GM18867 (cell line): ENCODE measurements at regions not wholly inside any gene's neighbourhood (a gene's known extent, or its start where the extent isn't known, plus 50 kb on each side); places are given as distances from the start of the nearest gene placed in this dataset.
"Not testable (repeated sequence)": the region's sequence is repeated elsewhere in the genome, so short reads cannot be mapped to it uniquely, and the experiment has no call there.

Experiments used
- ATAC-seq: cut with Tn5 transposase; IDR thresholded peaks from one replicate; pipeline ENCODE4 v1.9.1; 2021; ENCODE audit warnings: mild to moderate bottlenecking, moderate library complexity; ENCODE audit not compliant: unreplicated experiment

- no peak for ATAC-seq
Observed at GRCh38 chr10:128571745-128572144, 445.5 kb upstream of the MKI67 start.

GRCh38 chr10:128572696-128573095 is 446.5 kb upstream of the MKI67 start:
- ATAC-seq = no peak

- ATAC-seq = no peak
Observed at GRCh38 chr10:128573281-128573845, 447.1 kb upstream of the MKI67 start.

DNA sequence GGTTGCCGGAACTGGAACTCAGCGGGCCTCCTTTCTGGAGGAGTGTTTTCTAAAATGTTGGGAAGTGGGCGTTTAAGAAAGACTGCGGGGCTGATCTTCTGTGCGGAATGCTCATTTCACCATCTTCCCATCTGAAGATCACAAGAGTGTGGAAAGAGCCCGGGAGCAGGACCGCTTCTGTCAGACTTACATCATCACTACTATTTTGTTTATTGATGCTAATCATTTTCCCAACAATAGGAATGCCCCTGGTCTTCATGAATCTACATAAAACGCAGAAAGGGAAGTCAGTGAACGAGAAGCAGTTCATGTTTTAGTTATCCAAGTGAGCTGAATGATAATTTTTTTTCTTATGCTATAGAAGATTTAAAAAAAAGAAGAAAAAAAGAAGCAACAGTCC is 447.8 kb upstream of the MKI67 start:
- ATAC-seq = no peak

GRCh38 chr10:128574581-128575210 is 448.5 kb upstream of the MKI67 start:
- ATAC-seq = no peak

DNA sequence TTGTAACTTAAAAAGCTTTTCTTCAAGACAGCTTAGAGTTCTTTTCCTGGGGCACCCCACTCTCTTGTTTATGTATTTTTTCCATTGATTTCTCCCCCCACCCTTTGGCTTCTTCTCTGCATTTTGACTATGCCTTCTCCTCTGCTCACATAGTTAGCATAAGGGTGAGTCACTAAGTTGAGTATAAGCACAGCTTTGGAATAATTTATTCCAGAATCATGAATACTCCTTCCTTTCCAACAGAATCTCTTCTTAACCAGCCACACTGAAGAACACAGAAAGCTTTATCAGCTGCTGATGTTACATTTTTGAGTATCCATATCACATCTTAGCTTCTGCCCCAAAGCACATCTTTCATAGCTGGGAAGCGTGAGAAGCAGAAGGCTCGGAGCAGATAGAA is 449.5 kb upstream of the MKI67 start:
- ATAC-seq = no peak

GRCh38 chr10:128576336-128576735 is 450.1 kb upstream of the MKI67 start:
- ATAC-seq = no peak

- no peak for ATAC-seq
Observed at GRCh38 chr10:128576943-128577670, 450.9 kb upstream of the MKI67 start.

DNA sequence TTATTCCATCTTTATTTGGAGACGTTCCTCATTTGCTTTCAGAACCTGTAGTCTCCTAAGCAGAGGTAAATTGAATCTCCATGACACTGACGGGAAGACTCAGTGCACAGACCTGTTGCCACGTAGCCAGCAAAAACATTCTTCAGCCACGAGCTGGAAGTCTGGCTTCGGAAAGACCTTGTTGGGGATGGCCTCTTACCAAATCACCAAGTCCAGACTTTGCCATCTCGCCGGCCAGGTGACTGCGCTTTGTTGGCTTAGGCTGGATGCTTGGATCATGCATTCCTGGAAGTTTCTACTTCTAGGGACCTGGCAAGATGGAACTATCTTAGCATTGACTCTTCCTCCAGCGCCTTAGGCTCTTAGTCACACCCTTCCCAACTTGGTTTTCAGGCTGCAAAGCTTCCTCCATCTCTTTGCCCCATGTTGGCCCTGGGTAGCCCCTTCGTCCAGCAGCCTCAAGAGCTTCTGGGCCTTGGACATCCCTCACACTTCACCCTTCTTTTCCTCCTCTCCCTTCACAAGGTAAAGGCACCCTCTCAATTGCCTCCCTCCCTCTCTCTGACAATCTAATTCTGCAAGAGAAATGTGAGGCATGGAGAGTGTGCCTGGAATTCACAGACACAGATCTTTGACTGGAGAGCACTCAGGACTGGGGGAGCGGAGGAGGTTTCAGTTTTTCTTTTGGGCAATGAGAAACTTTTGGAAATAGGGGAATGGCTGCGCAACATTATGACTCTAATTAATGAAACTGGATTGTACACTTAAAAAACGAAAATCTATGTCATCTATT is 451.9 kb upstream of the MKI67 start:
- no peak for ATAC-seq

GRCh38 chr10:128578766-128579165 is 452.5 kb upstream of the MKI67 start:
- no peak for ATAC-seq

- no peak for ATAC-seq
Observed at GRCh38 chr10:128579280-128579865, 453.1 kb upstream of the MKI67 start.

GRCh38 chr10:128579901-128580300 is 453.7 kb upstream of the MKI67 start:
- no peak for ATAC-seq

GRCh38 chr10:128583125-128583524 is 456.9 kb upstream of the MKI67 start:
- ATAC-seq = not testable (repeated sequence)

- ATAC-seq = not testable (repeated sequence)
Observed at GRCh38 chr10:128586599-128586998, 460.4 kb upstream of the MKI67 start.

DNA sequence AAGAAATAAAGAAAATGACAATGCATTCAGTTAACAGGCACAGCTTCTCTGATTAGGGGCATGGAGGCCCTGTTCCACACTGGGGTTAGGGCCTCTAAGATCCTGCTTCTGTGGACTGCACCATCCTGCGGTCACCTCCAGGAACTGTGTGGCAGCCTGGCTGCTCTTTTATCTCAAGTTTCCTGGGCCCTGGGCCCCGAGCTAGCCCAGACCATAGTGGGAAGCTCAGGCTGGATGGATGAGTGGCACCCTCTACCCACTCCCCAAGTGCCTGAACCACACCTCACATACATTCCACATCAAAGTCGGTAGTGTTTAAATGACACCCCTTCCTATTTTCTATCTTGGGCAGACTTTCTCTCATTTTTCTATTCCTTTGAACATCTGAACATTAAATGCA is 461.5 kb upstream of the MKI67 start:
- no peak for ATAC-seq

DNA sequence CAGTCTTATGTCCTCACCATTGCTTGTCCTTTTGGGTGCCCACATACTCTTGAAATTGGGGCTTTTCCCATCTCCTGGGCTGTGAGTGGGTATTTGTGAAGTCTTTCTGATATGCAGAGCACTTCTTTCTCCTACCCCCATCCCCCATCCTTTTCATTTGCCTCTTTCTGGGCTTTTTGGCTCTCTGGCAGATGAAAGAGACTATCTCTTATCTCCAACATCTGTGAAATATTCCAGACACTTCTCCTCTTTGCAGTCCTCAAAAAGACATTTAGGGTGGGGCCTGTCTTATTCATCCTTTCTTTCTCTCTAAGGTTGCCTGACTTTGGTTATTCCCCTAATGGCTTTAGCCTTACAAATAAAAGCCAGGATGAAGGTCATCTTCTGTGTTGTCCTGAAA is 462.2 kb upstream of the MKI67 start:
- no peak for ATAC-seq

DNA sequence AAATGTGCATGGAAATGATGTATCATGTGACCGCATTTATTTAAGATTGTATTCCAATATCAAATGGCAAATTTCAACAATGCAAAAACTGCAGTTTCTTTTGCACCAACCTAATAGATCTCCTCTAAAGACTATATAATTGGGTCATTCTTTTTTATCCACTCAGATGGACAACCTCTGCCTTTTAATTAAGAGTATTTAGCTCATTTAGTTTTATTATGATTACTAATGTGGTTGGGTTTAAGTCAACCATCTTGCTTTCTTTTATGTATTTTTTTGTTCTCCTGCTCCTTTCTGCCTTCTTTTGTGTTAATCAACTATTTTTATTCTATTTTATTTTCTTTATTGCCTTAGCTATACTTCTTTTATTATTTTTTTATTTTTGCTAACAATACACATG is 468.5 kb upstream of the MKI67 start:
- no peak for ATAC-seq

DNA sequence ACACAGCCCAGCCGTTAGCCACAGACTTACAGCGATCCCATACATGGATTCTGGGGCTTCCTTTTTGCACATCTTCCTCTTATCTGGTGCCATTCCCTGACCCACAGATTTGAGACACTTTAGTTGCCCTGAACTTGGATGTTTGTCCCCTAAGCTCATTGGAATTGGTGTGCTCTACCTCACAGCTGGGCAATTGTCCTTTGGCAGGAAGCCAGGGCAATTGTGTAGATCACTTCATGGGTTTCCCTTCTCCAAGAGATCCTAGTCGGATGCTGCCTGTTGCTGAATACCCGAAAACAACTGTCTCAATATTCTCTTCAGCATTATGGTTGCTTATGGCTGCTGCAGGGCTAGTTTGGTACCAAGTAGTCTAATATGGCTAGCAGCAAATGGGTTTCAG is 470.7 kb upstream of the MKI67 start:
- no peak for ATAC-seq

DNA sequence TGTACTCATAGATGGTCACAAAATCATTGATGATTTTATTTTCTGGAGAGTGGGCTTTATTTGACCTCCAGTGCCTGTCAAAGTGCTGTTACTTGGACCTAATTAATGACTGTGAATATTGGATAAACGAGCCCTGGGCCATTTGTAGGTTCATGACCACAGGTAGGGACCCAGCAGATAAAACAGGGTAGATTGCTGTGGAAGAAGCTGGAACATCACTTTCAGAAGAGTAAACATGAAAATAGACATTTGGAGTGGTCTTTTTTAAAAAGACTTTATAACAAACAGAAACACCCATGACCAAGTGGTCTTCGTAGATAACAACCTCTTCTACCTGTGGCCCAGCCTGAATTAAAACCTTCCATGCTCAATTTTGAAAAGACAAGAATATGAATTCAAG is 472.8 kb upstream of the MKI67 start:
- no peak for ATAC-seq

DNA sequence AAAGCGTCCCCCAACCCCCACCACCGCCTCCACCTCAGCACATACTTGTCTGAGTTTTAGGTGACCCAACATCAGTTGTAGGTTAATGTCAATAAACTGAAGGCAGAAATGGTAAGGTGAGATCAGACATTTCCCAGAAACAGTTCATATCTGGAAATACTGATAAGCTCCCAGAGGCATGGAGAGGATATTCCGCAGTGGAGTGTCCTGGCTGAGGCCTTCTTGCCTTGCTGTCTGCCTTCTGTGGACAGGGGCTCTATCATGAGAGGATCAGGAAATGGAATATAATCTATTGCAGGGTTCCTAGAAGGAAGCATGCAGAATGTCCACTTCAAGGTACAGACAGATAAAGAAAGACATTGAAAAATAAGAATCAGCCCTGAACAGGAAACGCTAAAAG is 473.3 kb upstream of the MKI67 start:
- ATAC-seq = no peak

DNA sequence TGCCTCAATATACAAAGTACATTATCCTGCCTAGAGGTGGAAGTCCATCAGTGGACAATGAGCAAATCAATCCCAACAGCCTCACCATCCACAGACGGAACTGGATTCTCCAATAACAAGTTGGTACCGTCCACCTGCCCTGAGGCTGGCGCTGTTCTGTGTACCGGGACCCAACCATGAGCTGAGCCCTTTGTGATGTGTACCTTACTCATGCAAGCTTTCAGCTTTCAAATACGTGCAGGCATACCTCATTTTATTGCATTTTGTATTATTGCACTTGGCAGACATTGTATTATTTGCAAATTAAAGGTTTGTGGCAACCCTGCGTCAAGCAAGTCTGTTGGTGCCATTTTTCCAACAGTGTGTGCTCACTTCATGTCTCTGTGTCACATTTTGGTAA is 476.0 kb upstream of the MKI67 start:
- no peak for ATAC-seq
